IMR-90 (cell line): ENCODE measurements at regions not wholly inside any gene's neighbourhood (a gene's known extent, or its start where the extent isn't known, plus 50 kb on each side); places are given as distances from the start of the nearest gene placed in this dataset.

Source experiments
- ATAC-seq: fragments of 200-7000 bp; cut with Tn5 transposase; 2 replicates; pipeline ENCODE4 v1.9.1; 2020; ENCODE audit warnings: low read depth, mild to moderate bottlenecking, moderate library complexity
- BruUV-seq: library from RNA; stranded (reverse); fragments of 400-500 nt; replicated peaks from 2 replicates; lab custom pipeline; 2021; lab: Mats Ljungman, UMichigan
- CTCF ChIA-PET: fragments of 300-600 bp; formaldehyde crosslinking; extraction: SDS; loops from one replicate; lab custom pipeline; 2021; ENCODE audit warnings: antibody characterized with exemption; lab: Yijun Ruan, JAX
- POLR2A ChIA-PET: fragments of 300-600 bp; sonication (Branson Sonifier 250); formaldehyde crosslinking; loops from one replicate; lab custom pipeline; 2022; ENCODE audit warnings: antibody characterized with exemption; ENCODE audit not compliant: unreplicated experiment; lab: Charles Lee
- DNase-seq: peaks from one replicate; pipeline ENCODE4 v3.0.0; 2013
- H2AFZ ChIP-seq: replicated peaks from 2 replicates; pipeline ENCODE3; 2013; ENCODE audit warnings: low read length, mild to moderate bottlenecking; ENCODE audit not compliant: poor library complexity
- H2AK5ac ChIP-seq: 2 replicates; pipeline ENCODE4 v1.6.1; 2013; ENCODE audit warnings: low read depth, low read length, inconsistent platforms
- H2AK9ac ChIP-seq: replicated peaks from 2 replicates; pipeline ENCODE3; 2013; ENCODE audit warnings: mild to moderate bottlenecking, low read depth, low read length, moderate library complexity; ENCODE audit not compliant: poor library complexity
- H2BK120ac ChIP-seq: 2 replicates; pipeline ENCODE4 v1.6.1; 2013; ENCODE audit warnings: low read depth, low read length, inconsistent platforms
- H2BK15ac ChIP-seq: 3 replicates; pipeline ENCODE4 v1.6.1; 2013; ENCODE audit warnings: low read depth, low read length, inconsistent platforms
- H2BK20ac ChIP-seq: 2 replicates; pipeline ENCODE4 v1.6.1; 2013; ENCODE audit warnings: low read depth, mild to moderate bottlenecking, inconsistent platforms, low read length, moderate library complexity
- H2BK5ac ChIP-seq: 2 replicates; pipeline ENCODE4 v1.6.1; 2013; ENCODE audit warnings: mild to moderate bottlenecking, low read depth, low read length, inconsistent platforms; ENCODE audit not compliant: poor library complexity, severe bottlenecking
- H3K14ac ChIP-seq: replicated peaks from 2 replicates; pipeline ENCODE4 v1.6.1; 2013; ENCODE audit warnings: low read depth, low read length, inconsistent platforms
- H3K18ac ChIP-seq: 2 replicates; pipeline ENCODE4 v1.6.1; 2013; ENCODE audit warnings: low read depth, low read length, control low read depth
- H3K23ac ChIP-seq: 2 replicates; pipeline ENCODE4 v1.6.1; 2013; ENCODE audit warnings: low read depth, low read length, inconsistent platforms
- H3K27ac ChIP-seq: 2 replicates; pipeline ENCODE4 v1.5.1; 2013; ENCODE audit warnings: mild to moderate bottlenecking, control low read depth, low read length; ENCODE audit not compliant: insufficient read depth
- H3K27me3 ChIP-seq: 2 replicates; pipeline ENCODE4 v1.6.1; 2013; ENCODE audit warnings: low read length; ENCODE audit not compliant: control insufficient read depth, insufficient read depth
- H3K36me3 ChIP-seq: 2 replicates; pipeline ENCODE4 v1.6.1; 2013; ENCODE audit warnings: low read length, mixed read lengths; ENCODE audit not compliant: control insufficient read depth, insufficient read depth
- H3K4ac ChIP-seq: 2 replicates; pipeline ENCODE4 v1.6.1; 2013; ENCODE audit warnings: low read depth, low read length, inconsistent platforms
- H3K4me1 ChIP-seq: 2 replicates; pipeline ENCODE4 v1.6.1; 2013; ENCODE audit warnings: low read length, mixed read lengths; ENCODE audit not compliant: control insufficient read depth, insufficient read depth
- H3K4me2 ChIP-seq: 2 replicates; pipeline ENCODE4 v1.6.1; 2013; ENCODE audit warnings: low read depth, mild to moderate bottlenecking, control low read depth, low read length, moderate library complexity
- H3K4me3 ChIP-seq: 2 replicates; pipeline ENCODE4 v1.5.1; 2013; ENCODE audit warnings: low read depth, mild to moderate bottlenecking, control low read depth, low read length, moderate library complexity; ENCODE audit not compliant: insufficient read depth
- H3K56ac ChIP-seq: 2 replicates; pipeline ENCODE4 v1.6.1; 2013; ENCODE audit warnings: low read length, inconsistent platforms; ENCODE audit not compliant: insufficient read depth; ENCODE audit errors: extremely low read depth
- H3K79me1 ChIP-seq, 2 experiments: 2 replicates each; pipeline ENCODE4 v1.6.1; 2013; ENCODE audit warnings: low read length in 2 of 2, inconsistent platforms in 1 of 2, low read depth in 1 of 2
- H3K9ac ChIP-seq: 2 replicates; pipeline ENCODE4 v1.6.1; 2013; ENCODE audit warnings: low read depth, low read length, control low read depth
- H3K9me1 ChIP-seq: 2 replicates; pipeline ENCODE4 v1.6.1; 2013; ENCODE audit warnings: low read length, inconsistent platforms; ENCODE audit not compliant: insufficient read depth
- H3K9me3 ChIP-seq: 2 replicates; pipeline ENCODE4 v1.6.1; 2013; ENCODE audit warnings: low read length; ENCODE audit not compliant: control insufficient read depth, insufficient read depth
- H4K20me1 ChIP-seq: 2 replicates; pipeline ENCODE4 v1.6.1; 2013; ENCODE audit warnings: low read length, inconsistent platforms; ENCODE audit not compliant: insufficient read depth
- H4K5ac ChIP-seq: 2 replicates; pipeline ENCODE4 v1.6.1; 2013; ENCODE audit warnings: mild to moderate bottlenecking, low read depth, low read length, control low read depth
- H4K8ac ChIP-seq, 2 experiments: 2 replicates each; pipeline ENCODE4 v1.6.1; 2013; ENCODE audit warnings: low read depth in 2 of 2, low read length in 2 of 2, control low read depth in 1 of 2, inconsistent platforms in 1 of 2
- H4K91ac ChIP-seq: 2 replicates; pipeline ENCODE4 v1.6.1; 2013; ENCODE audit warnings: low read depth, low read length, inconsistent platforms; ENCODE audit not compliant: insufficient read depth
- BHLHE40 ChIP-seq: fragments of 150-350 bp; IDR thresholded peaks from 2 replicates; pipeline ENCODE4 v1.6.1; 2016; ENCODE audit warnings: mild to moderate bottlenecking, low read depth, low read length
- CEBPB ChIP-seq: IDR thresholded peaks from 2 replicates; pipeline ENCODE4 v1.6.1; 2012; ENCODE audit warnings: low read depth, low read length, improper control_type of control experiment
- CHD1 ChIP-seq: IDR thresholded peaks from 2 replicates; pipeline ENCODE4 v1.6.1; 2012; ENCODE audit warnings: low read depth, low read length, improper control_type of control experiment
- ELK1 ChIP-seq: fragments of 150-350 bp; IDR thresholded peaks from 2 replicates; pipeline ENCODE4 v1.6.1; 2016; ENCODE audit warnings: low read depth, mild to moderate bottlenecking, low read length, moderate library complexity, borderline replicate concordance
- FOS ChIP-seq: fragments of 150-350 bp; IDR thresholded peaks from 2 replicates; pipeline ENCODE4 v1.6.1; 2016; ENCODE audit warnings: low read depth, low read length
- MAFK ChIP-seq: IDR thresholded peaks from 2 replicates; pipeline ENCODE4 v1.6.1; 2012; ENCODE audit warnings: low read depth, low read length, improper control_type of control experiment
- MAZ ChIP-seq: IDR thresholded peaks from 2 replicates; pipeline ENCODE4 v1.6.1; 2012; ENCODE audit warnings: low read depth, mild to moderate bottlenecking, low read length, improper control_type of control experiment, moderate library complexity, borderline replicate concordance
- MXI1 ChIP-seq: IDR thresholded peaks from 2 replicates; pipeline ENCODE4 v1.6.1; 2012; ENCODE audit warnings: low read depth, mild to moderate bottlenecking, low read length, moderate library complexity, borderline replicate concordance
- NFE2L2 ChIP-seq: fragments of 150-350 bp; IDR thresholded peaks from 2 replicates; pipeline ENCODE4 v1.6.1; 2016; ENCODE audit warnings: low read depth, mild to moderate bottlenecking, low read length
- POLR2A ChIP-seq: IDR thresholded peaks from 2 replicates; pipeline ENCODE4 v1.6.1; 2012; ENCODE audit warnings: mild to moderate bottlenecking, low read depth, low read length
- RAD21 ChIP-seq: IDR thresholded peaks from 2 replicates; pipeline ENCODE4 v1.6.1; 2012; ENCODE audit warnings: low read length, improper control_type of control experiment
- RCOR1 ChIP-seq: IDR thresholded peaks from 2 replicates; pipeline ENCODE4 v1.6.1; 2012; ENCODE audit warnings: mild to moderate bottlenecking, low read length, improper control_type of control experiment; ENCODE audit not compliant: insufficient replicate concordance
- RFX5 ChIP-seq: IDR thresholded peaks from 2 replicates; pipeline ENCODE4 v1.8.0; 2012; ENCODE audit warnings: low read depth, mild to moderate bottlenecking, low read length, moderate library complexity
- SMC3 ChIP-seq: fragments of 150-350 bp; IDR thresholded peaks from 2 replicates; pipeline ENCODE4 v1.6.1; 2016; ENCODE audit warnings: low read depth, mild to moderate bottlenecking, antibody characterized with exemption, low read length, moderate library complexity
- USF2 ChIP-seq: fragments of 150-350 bp; IDR thresholded peaks from 2 replicates; pipeline ENCODE4 v1.6.1; 2017; ENCODE audit warnings: mild to moderate bottlenecking, antibody characterized with exemption, low read length, low read depth
- WGBS, 2 experiments: methylation state at CpG; one replicate each; pipeline versions ENCODE4 v1.1.5 to v1.1.7; 2013; ENCODE audit warnings: missing lambda C conversion rate in 2 of 2; ENCODE audit not compliant: insufficient read length in 1 of 2; ENCODE audit errors: extremely low coverage in 2 of 2; 5-methylcytosine and 5-hydroxymethylcytosine counted together
- dilution Hi-C: fragments of 300-500 bp; cut with HindIII; formaldehyde crosslinking; loops from one replicate; pipeline ENCODE4 v1.14.3; 2018; ENCODE audit warnings: low sequenced_read_pairs; ENCODE audit not compliant: unreplicated experiment
- in situ Hi-C: fragments of 300-500 bp; cut with MboI; formaldehyde crosslinking; loops from 3 replicates; pipeline ENCODE4 v1.14.3; 2019; ENCODE audit warnings: low sequenced_read_pairs, inconsistent platforms, mixed read lengths
- intact Hi-C: fragments of 100-400 bp; cut with micrococcal nuclease; formaldehyde crosslinking; loops from 2 replicates; pipeline ENCODE4 v1.10.0; 2022

DNA sequence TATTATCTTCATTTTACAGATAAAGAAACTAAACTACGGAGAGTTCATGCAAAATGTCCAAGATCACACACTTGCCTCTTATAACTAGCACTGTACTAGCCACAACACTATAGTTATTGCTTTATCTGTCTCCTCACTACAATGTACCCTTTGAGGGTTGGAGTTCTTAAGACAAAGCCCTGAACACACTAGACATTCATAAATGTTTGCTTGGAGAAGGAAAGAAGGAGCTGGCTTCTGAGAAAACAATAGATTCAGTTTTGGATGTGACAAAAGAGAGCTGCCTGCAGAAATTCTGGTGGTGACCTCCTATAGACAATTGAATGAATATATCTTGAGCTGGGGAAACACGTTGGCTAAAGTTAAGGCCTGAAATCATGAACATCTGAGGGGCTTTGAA, 169.9 kb upstream of the ARHGEF26 start:
- Histone ChIP-seq H2BK120ac (no peak overlapping the region), H3K9ac (no peak overlapping the region), H3K56ac (no peak overlapping the region), H3K4ac (no peak overlapping the region), H4K20me1 (no peaks in the 10 kb centered on the region), H2AK5ac (no peak overlapping the region), H4K5ac (no peak overlapping the region), H3K4me2 (no peak overlapping the region), H3K14ac (no peak overlapping the region), H2AFZ (no peak overlapping the region), H3K9me1 (no peaks in the 10 kb centered on the region), H4K91ac (no peak overlapping the region), H3K27ac (no peak overlapping the region), H2BK20ac (no peak overlapping the region), H2AK9ac (no peak overlapping the region), H3K18ac (no peak overlapping the region), H3K4me3 (no peak overlapping the region), H3K23ac (no peak overlapping the region), H3K9me3 (no peaks in the 10 kb centered on the region), H3K36me3 (no peaks in the 10 kb centered on the region), H2BK5ac (no peak overlapping the region), H3K4me1 (no peaks in the 10 kb centered on the region), H3K79me1 (no peaks in the 10 kb centered on the region), H2BK15ac (no peak overlapping the region), H3K27me3 (no peaks in the 10 kb centered on the region), H4K8ac (no peak overlapping the region)
- intact Hi-C loops (no loop called here), dilution Hi-C loops (no loop called here), in situ Hi-C loops (no loop called here)
- no CpG with 5 or more reads among the region's 2 CpGs for WGBS, 2 experiments
- ChIA-PET POLR2A (no interaction called here), CTCF (no interaction called here)
- TF ChIP-seq POLR2A: no peak
- TF ChIP-seq MAFK: no peak
- no peak for TF ChIP-seq MXI1
- TF ChIP-seq MAZ: no peak
- no peak for TF ChIP-seq SMC3
- TF ChIP-seq USF2: no peak
- no peak for TF ChIP-seq CHD1
- no peak for TF ChIP-seq CEBPB
- TF ChIP-seq NFE2L2: no peak
- TF ChIP-seq FOS: no peak
- TF ChIP-seq RAD21: no peak
- no peak for TF ChIP-seq RCOR1
- TF ChIP-seq BHLHE40: no peak
- TF ChIP-seq RFX5: no peak
- no peak for TF ChIP-seq ELK1
- DNase-seq: no peak
- BruUV-seq: no TSS peak
- no peak for ATAC-seq
